Kidney (tissue), 13 donors: ENCODE measurements at regions not wholly inside any gene's neighbourhood (a gene's known extent, or its start where the extent isn't known, plus 50 kb on each side); places are given as distances from the start of the nearest gene placed in this dataset.

Experiments used
- DNase-seq, 5 donors: peaks; one replicate each; pipeline ENCODE4 v3.0.0-alpha.2; 2013 to 2020
- FAIRE-seq: peaks from 2 replicates; lab custom pipeline; 2012; peaks lifted over from hg19 to GRCh38; lab: Jason Lieb, UNC
- H3K27ac ChIP-seq, 2 donors: one replicate each; pipeline ENCODE4 v1.7.0; 2013; ENCODE audit warnings: low read depth in 2 of 2, low read length in 2 of 2, inconsistent platforms in 1 of 2
- H3K27me3 ChIP-seq: one replicate; pipeline ENCODE4 v1.7.1; 2013; ENCODE audit warnings: low read length, inconsistent platforms; ENCODE audit not compliant: control insufficient read depth, insufficient read depth
- H3K36me3 ChIP-seq, 3 donors: one replicate each; pipeline versions ENCODE4 v1.7.0 to v1.7.1; 2013; ENCODE audit warnings: low read length in 3 of 3, control low read depth in 1 of 3, inconsistent platforms in 1 of 3; ENCODE audit not compliant: insufficient read depth in 3 of 3, control insufficient read depth in 2 of 3
- H3K4me1 ChIP-seq, 3 donors: one replicate each; pipeline versions ENCODE4 v1.7.0 to v1.7.1; 2013; ENCODE audit warnings: low read length in 3 of 3, inconsistent platforms in 1 of 3, low read depth in 1 of 3; ENCODE audit not compliant: control insufficient read depth in 2 of 3, insufficient read depth in 2 of 3
- H3K4me3 ChIP-seq, 3 donors: one replicate each; pipeline versions ENCODE4 v1.7.0 to v1.8.1; 2013; ENCODE audit warnings: low read length in 3 of 3, control low read depth in 1 of 3, inconsistent platforms in 1 of 3
- H3K9ac ChIP-seq, 3 donors: one replicate each; pipeline versions ENCODE4 v1.7.0 to v1.7.1; 2013; ENCODE audit warnings: low read length in 3 of 3, control low read depth in 1 of 3, inconsistent platforms in 1 of 3
- H3K9me3 ChIP-seq, 3 donors: one replicate each; pipeline versions ENCODE4 v1.7.0 to v1.7.1; 2013; ENCODE audit warnings: low read length in 3 of 3, control low read depth in 1 of 3, inconsistent platforms in 1 of 3; ENCODE audit not compliant: control insufficient read depth in 2 of 3, insufficient read depth in 1 of 3
- intact Hi-C: fragments of 100-400 bp; cut with DNase I; formaldehyde crosslinking; loops from one replicate; pipeline ENCODE4 v1.11.1; 2022
- TF ChIP-seq, protein P1 (sequence below): IDR thresholded peaks from 3 replicates; pipeline ENCODE4 v1.5.1; 2012; ENCODE audit warnings: mild to moderate bottlenecking, moderate library complexity, borderline replicate concordance; ENCODE audit not compliant: insufficient read depth; ENCODE audit errors: extremely low read depth
- donor health status: control.
- donor health status: control.
- donor health status: control.
- donor health status: control.
- donor health status: control.
- donor health status: DM: yes; HTN: yes; CAD: no.
- donor health status: Normal renal cell carcinoma (clear cell type).

DNA sequence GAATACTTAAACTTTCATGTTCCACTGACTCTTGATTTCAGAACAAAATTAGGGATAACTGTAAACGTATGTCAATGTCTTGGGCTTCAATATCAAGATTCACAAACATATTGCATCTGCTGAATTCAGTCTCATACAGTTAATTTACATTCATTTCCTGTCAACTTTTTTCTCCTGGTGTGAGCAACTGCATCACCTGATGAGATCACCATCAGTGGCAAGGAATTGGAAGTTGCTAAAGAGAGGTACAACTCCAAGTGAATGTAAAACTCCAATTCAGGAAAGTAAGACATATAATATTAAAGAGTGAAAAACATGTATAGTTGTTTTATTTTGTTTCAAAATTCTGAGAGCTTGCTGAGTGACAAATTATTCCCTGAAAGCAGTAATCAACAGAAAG, 1336.2 kb upstream of the C9orf72 start:
- DNase-seq (no peak), FAIRE-seq (no peak)
- Histone ChIP-seq H3K9ac (no peak overlapping the region), H3K27me3 (no peaks in the 10 kb centered on the region), H3K9me3 (no peaks in the 10 kb centered on the region), H3K4me3 (no peak overlapping the region), H3K27ac (no peak overlapping the region), H3K4me1 (no peaks in the 10 kb centered on the region), H3K36me3 (no peaks in the 10 kb centered on the region)
- intact Hi-C loops: no loop called here
- TF ChIP-seq, protein P1, sequence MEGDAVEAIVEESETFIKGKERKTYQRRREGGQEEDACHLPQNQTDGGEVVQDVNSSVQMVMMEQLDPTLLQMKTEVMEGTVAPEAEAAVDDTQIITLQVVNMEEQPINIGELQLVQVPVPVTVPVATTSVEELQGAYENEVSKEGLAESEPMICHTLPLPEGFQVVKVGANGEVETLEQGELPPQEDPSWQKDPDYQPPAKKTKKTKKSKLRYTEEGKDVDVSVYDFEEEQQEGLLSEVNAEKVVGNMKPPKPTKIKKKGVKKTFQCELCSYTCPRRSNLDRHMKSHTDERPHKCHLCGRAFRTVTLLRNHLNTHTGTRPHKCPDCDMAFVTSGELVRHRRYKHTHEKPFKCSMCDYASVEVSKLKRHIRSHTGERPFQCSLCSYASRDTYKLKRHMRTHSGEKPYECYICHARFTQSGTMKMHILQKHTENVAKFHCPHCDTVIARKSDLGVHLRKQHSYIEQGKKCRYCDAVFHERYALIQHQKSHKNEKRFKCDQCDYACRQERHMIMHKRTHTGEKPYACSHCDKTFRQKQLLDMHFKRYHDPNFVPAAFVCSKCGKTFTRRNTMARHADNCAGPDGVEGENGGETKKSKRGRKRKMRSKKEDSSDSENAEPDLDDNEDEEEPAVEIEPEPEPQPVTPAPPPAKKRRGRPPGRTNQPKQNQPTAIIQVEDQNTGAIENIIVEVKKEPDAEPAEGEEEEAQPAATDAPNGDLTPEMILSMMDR: no peak

DNA sequence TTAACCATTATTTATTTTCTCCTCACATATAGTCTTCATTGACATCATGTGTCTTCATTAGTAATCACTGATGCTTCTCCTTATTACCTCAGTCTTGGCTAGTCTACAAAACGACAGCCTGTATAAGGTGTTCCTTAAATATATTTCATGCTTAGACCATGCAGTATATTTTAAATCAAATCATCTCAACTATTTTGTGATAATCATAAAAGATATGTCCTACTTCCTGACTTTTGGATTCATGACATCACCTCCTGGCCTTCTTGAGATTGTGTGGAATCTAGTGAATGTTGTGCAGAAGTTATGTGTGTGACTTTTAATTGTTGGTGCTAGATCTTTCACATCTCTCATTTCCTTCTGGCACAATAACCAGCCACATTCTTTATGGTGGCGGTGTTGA, 1339.3 kb upstream of the C9orf72 start:
- no peak overlapping the region for H3K4me3 ChIP-seq
- H3K36me3 ChIP-seq: no peaks in the 10 kb centered on the region
- FAIRE-seq (no peak), DNase-seq (no peak)
- intact Hi-C loops: no loop called here
- no peaks in the 10 kb centered on the region for H3K9me3 ChIP-seq
- no peak overlapping the region for H3K9ac ChIP-seq
- no peak overlapping the region for H3K27ac ChIP-seq
- TF ChIP-seq, protein P1: no peak
- H3K27me3 ChIP-seq: no peaks in the 10 kb centered on the region
- no peaks in the 10 kb centered on the region for H3K4me1 ChIP-seq

DNA sequence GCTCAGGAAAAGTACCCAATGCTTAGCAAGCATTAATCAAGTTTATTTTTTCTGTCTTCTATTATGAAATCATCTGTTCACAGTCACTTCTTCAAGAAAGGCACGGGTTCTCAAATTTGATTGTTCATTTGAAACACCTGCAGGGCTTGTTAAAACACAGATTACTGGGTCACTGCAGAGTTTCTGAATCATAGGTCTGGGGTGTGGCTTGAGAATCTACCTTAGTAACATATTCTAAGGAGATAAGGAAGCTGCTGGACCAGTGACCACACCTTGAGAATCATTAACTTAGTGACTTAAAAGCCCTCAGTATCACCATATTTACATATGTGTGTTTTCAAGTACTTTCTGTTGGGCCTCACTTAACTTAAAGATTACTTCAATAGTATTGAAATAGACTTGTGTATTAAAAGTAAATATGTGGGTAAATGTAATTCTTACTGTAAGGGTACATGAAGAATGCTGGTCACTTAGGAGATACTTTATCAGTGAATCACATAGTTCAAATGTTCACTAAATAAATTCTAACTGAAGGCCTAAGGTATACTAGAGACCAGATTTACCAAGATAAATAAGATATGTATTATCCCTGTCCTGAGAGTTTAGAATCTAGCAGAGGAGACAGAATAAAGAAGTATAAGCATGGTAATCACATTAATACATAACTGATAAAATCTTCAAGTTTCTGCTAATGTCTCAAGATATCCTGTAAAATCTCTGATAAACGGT, 1342.1 kb upstream of the C9orf72 start:
- TF ChIP-seq, protein P1: no peak
- Histone ChIP-seq H3K36me3 (no peaks in the 10 kb centered on the region), H3K27me3 (no peaks in the 10 kb centered on the region), H3K4me3 (no peak overlapping the region), H3K27ac (no peak overlapping the region), H3K9me3 (no peaks in the 10 kb centered on the region), H3K4me1 (no peaks in the 10 kb centered on the region), H3K9ac (no peak overlapping the region)
- FAIRE-seq: no peak
- intact Hi-C loops: no loop called here
- DNase-seq: no peak

DNA sequence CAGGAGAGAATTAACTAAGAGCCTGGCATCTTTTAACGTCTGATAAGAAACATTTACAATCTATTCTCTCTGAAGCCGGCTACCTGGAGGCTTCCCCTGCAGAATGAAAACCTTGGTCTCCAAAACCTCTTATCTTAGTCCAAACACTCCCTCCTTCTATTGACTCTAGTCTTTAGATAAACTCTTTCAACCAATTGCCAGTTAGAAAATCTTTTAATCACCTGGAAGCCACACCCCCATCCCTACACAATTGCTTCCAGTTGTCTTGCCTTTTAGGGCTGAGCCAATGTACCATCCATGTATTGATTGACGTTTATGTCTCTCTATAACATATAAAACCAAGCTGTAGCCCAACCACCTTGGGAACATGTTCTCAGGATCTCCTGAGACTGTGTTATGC, 1343.1 kb upstream of the C9orf72 start:
- TF ChIP-seq, protein P1: no peak
- Histone ChIP-seq H3K27me3 (no peaks in the 10 kb centered on the region), H3K9ac (no peak overlapping the region), H3K9me3 (no peaks in the 10 kb centered on the region), H3K4me1 (no peaks in the 10 kb centered on the region), H3K27ac (no peak overlapping the region), H3K4me3 (no peak overlapping the region), H3K36me3 (no peaks in the 10 kb centered on the region)
- intact Hi-C loops: no loop called here
- FAIRE-seq (no peak), DNase-seq (no peak)
